ENCODE measurements at regions not wholly inside any gene's neighbourhood (a gene's known extent, or its start where the extent isn't known, plus 50 kb on each side); places are given as distances from the start of the nearest gene placed in this dataset.
"Not testable (repeated sequence)": the region's sequence is repeated elsewhere in the genome, so short reads cannot be mapped to it uniquely, and the experiment has no call there.

- TF ChIP-seq EZH2 (IDR thresholded peaks at IDR 0.05) = no peak
- no peak for TF ChIP-seq POLR2AphosphoS5 (IDR thresholded peaks at IDR 0.05; ENCODE audit: borderline replicate concordance, low read depth, low read length)
- TF ChIP-seq FOXP2 (optimal IDR thresholded peaks at IDR 0.05; ENCODE audit: control extremely low read depth, extremely low read length, insufficient read depth) = no peak
- Histone ChIP-seq H3K36me3 (ENCODE audit: insufficient read depth, low read length) (no peaks in the 10 kb centered on the region), H3K9ac (ENCODE audit: insufficient read length) (no peak overlapping the region), H3K4me3 (no peak overlapping the region), H3K9me3 (ENCODE audit: low read depth, low read length) (no peaks in the 10 kb centered on the region), H3K27ac (no peak overlapping the region)
- no peak for DNase-seq (ENCODE audit: low read depth, low spot score)
Measured at GRCh38 chr5:166786889-166787288, 1504.6 kb upstream of the WWC1 start.

DNA sequence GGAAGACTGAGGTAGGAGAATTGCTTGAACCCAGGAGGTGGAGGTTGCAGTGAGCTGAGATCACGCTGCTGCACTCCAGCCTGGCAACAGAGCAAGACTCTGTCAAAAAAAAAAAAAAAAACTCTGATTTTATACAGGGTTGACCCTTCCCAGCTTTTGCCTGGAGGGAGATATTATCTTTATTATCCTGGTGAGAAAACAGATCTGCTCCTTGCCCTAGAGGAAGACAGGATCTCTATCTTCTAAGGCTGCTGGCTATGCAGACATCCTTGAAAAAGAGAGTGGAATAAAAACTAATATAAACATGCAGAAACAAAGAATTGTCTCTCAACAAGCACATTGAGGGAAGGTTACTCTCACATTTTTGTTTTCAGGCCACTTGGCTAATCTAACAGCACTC lies 1503.4 kb upstream of the WWC1 start:
- H3K9me3 ChIP-seq (ENCODE audit: low read depth, low read length) = no peaks in the 10 kb centered on the region
- H3K27ac ChIP-seq = no peak overlapping the region
- DNase-seq (ENCODE audit: low read depth, low spot score) = no peak
- TF ChIP-seq FOXP2 (optimal IDR thresholded peaks at IDR 0.05; ENCODE audit: control extremely low read depth, extremely low read length, insufficient read depth) (no peak), EZH2 (IDR thresholded peaks at IDR 0.05) (no peak), POLR2AphosphoS5 (IDR thresholded peaks at IDR 0.05; ENCODE audit: borderline replicate concordance, low read depth, low read length) (no peak)
- no peak overlapping the region for H3K4me3 ChIP-seq
- no peaks in the 10 kb centered on the region for H3K36me3 ChIP-seq (ENCODE audit: insufficient read depth, low read length)
- no peak overlapping the region for H3K9ac ChIP-seq (ENCODE audit: insufficient read length)

DNA sequence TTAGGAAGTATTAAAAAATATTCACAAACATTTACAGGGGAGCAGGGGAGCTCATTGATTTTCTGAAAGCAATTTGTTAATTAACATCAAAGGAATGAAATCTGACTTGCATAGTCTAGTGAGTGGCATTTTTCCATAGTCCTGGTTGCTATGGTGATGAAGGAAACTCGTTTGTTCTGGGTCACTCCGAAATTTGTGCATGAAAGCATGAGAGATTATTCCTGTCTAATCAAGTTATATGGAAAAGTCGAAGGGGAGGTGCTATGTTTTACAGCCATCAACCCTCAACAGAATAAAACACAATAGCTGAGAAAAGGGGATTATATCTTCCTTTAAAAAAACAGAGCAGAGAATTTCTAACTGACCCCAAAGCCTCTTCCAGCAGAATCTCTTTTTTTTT lies 1495.7 kb upstream of the WWC1 start:
- Histone ChIP-seq H3K27ac (no peak overlapping the region), H3K9me3 (ENCODE audit: low read depth, low read length) (no peaks in the 10 kb centered on the region), H3K36me3 (ENCODE audit: insufficient read depth, low read length) (no peaks in the 10 kb centered on the region), H3K9ac (ENCODE audit: insufficient read length) (no peak overlapping the region), H3K4me3 (no peak overlapping the region)
- no peak for TF ChIP-seq EZH2 (IDR thresholded peaks at IDR 0.05)
- no peak for TF ChIP-seq POLR2AphosphoS5 (IDR thresholded peaks at IDR 0.05; ENCODE audit: borderline replicate concordance, low read depth, low read length)
- no peak for TF ChIP-seq FOXP2 (optimal IDR thresholded peaks at IDR 0.05; ENCODE audit: control extremely low read depth, extremely low read length, insufficient read depth)
- no peak for DNase-seq (ENCODE audit: low read depth, low spot score)

- Histone ChIP-seq H3K27ac (no peak overlapping the region), H3K9me3 (ENCODE audit: low read depth, low read length) (no peaks in the 10 kb centered on the region), H3K4me3 (no peak overlapping the region), H3K9ac (ENCODE audit: insufficient read length) (no peak overlapping the region), H3K36me3 (ENCODE audit: insufficient read depth, low read length) (no peaks in the 10 kb centered on the region)
- DNase-seq (ENCODE audit: low read depth, low spot score) = no peak
- TF ChIP-seq FOXP2 (optimal IDR thresholded peaks at IDR 0.05; ENCODE audit: control extremely low read depth, extremely low read length, insufficient read depth) = no peak
- TF ChIP-seq POLR2AphosphoS5 (IDR thresholded peaks at IDR 0.05; ENCODE audit: borderline replicate concordance, low read depth, low read length) = no peak
- TF ChIP-seq EZH2 (IDR thresholded peaks at IDR 0.05) = no peak
Measured at GRCh38 chr5:166803058-166803457, 1488.4 kb upstream of the WWC1 start.

GRCh38 chr5:166804223-166804622 lies 1487.2 kb upstream of the WWC1 start:
- not testable (repeated sequence) for H3K9me3 ChIP-seq (ENCODE audit: low read depth, low read length); H3K27ac ChIP-seq; H3K9ac ChIP-seq (ENCODE audit: insufficient read length); H3K4me3 ChIP-seq; H3K36me3 ChIP-seq (ENCODE audit: insufficient read depth, low read length); DNase-seq (ENCODE audit: low read depth, low spot score)

DNA sequence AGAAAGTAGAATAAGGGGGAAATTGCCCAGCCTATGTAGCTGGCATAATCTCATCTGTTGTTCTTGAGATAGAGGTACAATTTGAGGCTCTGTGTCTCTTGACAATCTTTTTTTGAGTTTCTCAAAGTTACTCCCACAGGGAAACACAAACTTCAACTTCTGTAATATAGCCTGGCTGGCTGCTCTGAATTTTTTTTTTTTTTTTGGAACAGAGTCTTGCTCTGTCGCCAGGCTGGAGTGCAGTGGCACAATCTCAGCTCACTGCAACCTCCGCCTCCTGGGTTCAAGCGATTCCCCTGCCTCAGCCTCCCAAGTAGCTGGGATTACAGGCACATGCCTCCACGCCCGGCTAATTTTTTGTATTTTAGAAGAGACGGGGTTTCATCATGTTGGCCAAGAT lies 1486.8 kb upstream of the WWC1 start:
- not testable (repeated sequence) for H3K9me3 ChIP-seq (ENCODE audit: low read depth, low read length); DNase-seq (ENCODE audit: low read depth, low spot score); H3K27ac ChIP-seq; H3K9ac ChIP-seq (ENCODE audit: insufficient read length); H3K4me3 ChIP-seq; H3K36me3 ChIP-seq (ENCODE audit: insufficient read depth, low read length)

DNA sequence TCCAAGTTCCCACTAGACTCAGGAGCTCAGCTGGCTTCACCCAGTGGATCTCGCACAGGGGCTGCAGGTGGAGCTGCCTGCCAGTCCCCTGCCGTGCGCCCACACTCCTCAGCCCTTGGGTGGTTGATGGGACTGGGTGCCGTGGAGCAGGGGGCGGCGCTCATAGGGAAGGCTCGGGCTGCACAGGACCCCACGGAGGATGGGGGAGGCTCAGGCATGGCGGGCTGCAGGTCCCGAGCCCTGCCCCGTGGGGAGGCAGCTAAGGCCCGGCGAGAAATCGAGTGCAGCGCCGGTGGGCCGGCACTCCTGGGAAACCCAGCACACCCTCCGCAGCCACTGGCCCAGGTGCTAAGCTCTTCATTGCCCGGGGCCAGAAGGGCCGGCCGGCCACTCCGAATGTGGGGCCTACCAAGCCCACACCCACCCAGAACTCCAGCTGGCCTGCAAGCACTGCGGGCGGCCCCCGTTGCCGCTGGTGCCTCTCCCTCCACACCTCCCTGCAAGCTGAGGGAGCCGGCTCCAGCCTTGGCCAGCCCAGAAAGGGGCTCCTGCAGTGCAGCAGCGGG lies 1481.3 kb upstream of the WWC1 start:
- H3K9me3 ChIP-seq (ENCODE audit: low read depth, low read length); DNase-seq (ENCODE audit: low read depth, low spot score); H3K36me3 ChIP-seq (ENCODE audit: insufficient read depth, low read length); H3K9ac ChIP-seq (ENCODE audit: insufficient read length); H3K27ac ChIP-seq; H3K4me3 ChIP-seq: not testable (repeated sequence)

GRCh38 chr5:166810721-166811120 lies 1480.7 kb upstream of the WWC1 start:
- Histone ChIP-seq H3K9ac (ENCODE audit: insufficient read length) (no peak overlapping the region), H3K9me3 (ENCODE audit: low read depth, low read length) (no peaks in the 10 kb centered on the region), H3K4me3 (no peak overlapping the region), H3K27ac (no peak overlapping the region), H3K36me3 (ENCODE audit: insufficient read depth, low read length) (no peaks in the 10 kb centered on the region)
- DNase-seq (ENCODE audit: low read depth, low spot score) = no peak
- TF ChIP-seq POLR2AphosphoS5 (IDR thresholded peaks at IDR 0.05; ENCODE audit: borderline replicate concordance, low read depth, low read length) (no peak), FOXP2 (optimal IDR thresholded peaks at IDR 0.05; ENCODE audit: control extremely low read depth, extremely low read length, insufficient read depth) (no peak), EZH2 (IDR thresholded peaks at IDR 0.05) (no peak)

GRCh38 chr5:166823360-166823759 lies 1468.1 kb upstream of the WWC1 start:
- DNase-seq (ENCODE audit: low read depth, low spot score) = no peak
- no peak overlapping the region for H3K4me3 ChIP-seq
- TF ChIP-seq FOXP2 (optimal IDR thresholded peaks at IDR 0.05; ENCODE audit: control extremely low read depth, extremely low read length, insufficient read depth) (no peak), EZH2 (IDR thresholded peaks at IDR 0.05) (no peak), POLR2AphosphoS5 (IDR thresholded peaks at IDR 0.05; ENCODE audit: borderline replicate concordance, low read depth, low read length) (no peak)
- H3K36me3 ChIP-seq (ENCODE audit: insufficient read depth, low read length) = no peaks in the 10 kb centered on the region
- no peaks in the 10 kb centered on the region for H3K9me3 ChIP-seq (ENCODE audit: low read depth, low read length)
- no peak overlapping the region for H3K9ac ChIP-seq (ENCODE audit: insufficient read length)
- H3K27ac ChIP-seq = no peak overlapping the region
